HEK293T (cell line): ENCODE measurements at regions not wholly inside any gene's neighbourhood (a gene's known extent, or its start where the extent isn't known, plus 50 kb on each side); places are given as distances from the start of the nearest gene placed in this dataset.

Experiments
- ARNT ChIP-seq: fragments of 450-650 bp; IDR thresholded peaks from 2 replicates; pipeline ENCODE4 v1.6.1; 2017; ENCODE audit warnings: mild to moderate bottlenecking
- BHLHE40 ChIP-seq: fragments of 450-650 bp; IDR thresholded peaks from 2 replicates; pipeline ENCODE4 v1.6.1; 2016; ENCODE audit warnings: mild to moderate bottlenecking, moderate library complexity, borderline replicate concordance
- ELF4 ChIP-seq: fragments of 450-650 bp; IDR thresholded peaks from 2 replicates; pipeline ENCODE4 v1.6.1; 2017; ENCODE audit warnings: antibody characterized with exemption
- FOXA1 ChIP-seq: fragments of 450-650 bp; IDR thresholded peaks from 2 replicates; pipeline ENCODE4 v1.6.1; 2016; ENCODE audit warnings: mild to moderate bottlenecking
- FOXM1 ChIP-seq: fragments of 450-650 bp; IDR thresholded peaks from 2 replicates; pipeline ENCODE4 v1.6.1; 2017; ENCODE audit warnings: mild to moderate bottlenecking, borderline replicate concordance
- HDGF ChIP-seq: fragments of 450-650 bp; IDR thresholded peaks from 2 replicates; pipeline ENCODE4 v1.6.1; 2017; ENCODE audit warnings: antibody characterized with exemption, borderline replicate concordance
- PKNOX1 ChIP-seq: fragments of 450-650 bp; IDR thresholded peaks from 2 replicates; pipeline ENCODE4 v1.6.1; 2016
- SP1 ChIP-seq: fragments of 450-650 bp; IDR thresholded peaks from 2 replicates; pipeline ENCODE4 v1.6.1; 2017
- TARDBP ChIP-seq: fragments of 450-650 bp; IDR thresholded peaks from 2 replicates; pipeline ENCODE4 v1.6.1; 2016
- ZNF384 ChIP-seq: fragments of 450-650 bp; IDR thresholded peaks from 2 replicates; pipeline ENCODE4 v1.6.1; 2016

- TF ChIP-seq ZNF384 (no peak), BHLHE40 (no peak), SP1 (no peak), HDGF (no peak), FOXA1 (no peak), FOXM1 (no peak), ELF4 (no peak), ARNT (no peak), PKNOX1 (no peak), TARDBP (no peak)
Observed at GRCh38 chr4:38325629-38325913, 338.4 kb upstream of the KLF3 start.
